ENCODE measurements at regions not wholly inside any gene's neighbourhood (a gene's known extent, or its start where the extent isn't known, plus 50 kb on each side); places are given as distances from the start of the nearest gene placed in this dataset.

- POLR2A ChIA-PET (ENCODE audit: low non-redundant PET), result no interaction called here
- DNase-seq (ENCODE audit: low spot score), result no peak
- no peak overlapping the region for H3K27ac ChIP-seq
- CTCF ChIA-PET, result no interaction called here
- TF ChIP-seq, protein P1, sequence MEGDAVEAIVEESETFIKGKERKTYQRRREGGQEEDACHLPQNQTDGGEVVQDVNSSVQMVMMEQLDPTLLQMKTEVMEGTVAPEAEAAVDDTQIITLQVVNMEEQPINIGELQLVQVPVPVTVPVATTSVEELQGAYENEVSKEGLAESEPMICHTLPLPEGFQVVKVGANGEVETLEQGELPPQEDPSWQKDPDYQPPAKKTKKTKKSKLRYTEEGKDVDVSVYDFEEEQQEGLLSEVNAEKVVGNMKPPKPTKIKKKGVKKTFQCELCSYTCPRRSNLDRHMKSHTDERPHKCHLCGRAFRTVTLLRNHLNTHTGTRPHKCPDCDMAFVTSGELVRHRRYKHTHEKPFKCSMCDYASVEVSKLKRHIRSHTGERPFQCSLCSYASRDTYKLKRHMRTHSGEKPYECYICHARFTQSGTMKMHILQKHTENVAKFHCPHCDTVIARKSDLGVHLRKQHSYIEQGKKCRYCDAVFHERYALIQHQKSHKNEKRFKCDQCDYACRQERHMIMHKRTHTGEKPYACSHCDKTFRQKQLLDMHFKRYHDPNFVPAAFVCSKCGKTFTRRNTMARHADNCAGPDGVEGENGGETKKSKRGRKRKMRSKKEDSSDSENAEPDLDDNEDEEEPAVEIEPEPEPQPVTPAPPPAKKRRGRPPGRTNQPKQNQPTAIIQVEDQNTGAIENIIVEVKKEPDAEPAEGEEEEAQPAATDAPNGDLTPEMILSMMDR (conservative IDR thresholded peaks at IDR 0.05; ENCODE audit: low read depth), result no peak
Measured at GRCh38 chr2:150023663-150024062, 436.1 kb upstream of the MMADHC start.

DNA sequence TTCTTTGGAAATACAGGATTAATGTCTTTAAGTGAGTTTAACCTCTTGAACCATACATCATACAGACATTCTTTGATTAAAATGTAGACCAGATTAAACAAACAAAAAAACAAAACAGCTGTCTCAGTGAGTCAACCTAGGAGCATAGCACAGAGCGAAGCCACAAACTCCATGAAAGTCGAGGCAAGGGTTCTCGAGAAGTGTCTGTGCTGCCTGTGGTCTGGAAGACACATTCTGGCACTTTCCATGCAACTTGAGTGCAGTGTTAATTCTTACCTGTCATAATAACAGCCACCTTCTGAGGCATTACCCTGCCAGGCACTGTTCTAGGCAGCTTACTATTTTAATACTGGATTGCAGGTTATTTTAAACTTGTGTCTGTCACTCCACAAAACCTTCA, 435.5 kb upstream of the MMADHC start:
- ChIA-PET CTCF (no interaction called here), POLR2A (ENCODE audit: low non-redundant PET) (no interaction called here)
- DNase-seq (ENCODE audit: low spot score), result no peak
- TF ChIP-seq, protein P1 (conservative IDR thresholded peaks at IDR 0.05; ENCODE audit: low read depth), result no peak
- no peak overlapping the region for H3K27ac ChIP-seq

GRCh38 chr2:150020937-150021673, 433.5 kb upstream of the MMADHC start:
- ChIA-PET POLR2A (ENCODE audit: low non-redundant PET) (no interaction called here), CTCF (no interaction called here)
- TF ChIP-seq, protein P1 (conservative IDR thresholded peaks at IDR 0.05; ENCODE audit: low read depth), result no peak
- no peak overlapping the region for H3K27ac ChIP-seq
- DNase-seq (ENCODE audit: low spot score), result no peak

DNA sequence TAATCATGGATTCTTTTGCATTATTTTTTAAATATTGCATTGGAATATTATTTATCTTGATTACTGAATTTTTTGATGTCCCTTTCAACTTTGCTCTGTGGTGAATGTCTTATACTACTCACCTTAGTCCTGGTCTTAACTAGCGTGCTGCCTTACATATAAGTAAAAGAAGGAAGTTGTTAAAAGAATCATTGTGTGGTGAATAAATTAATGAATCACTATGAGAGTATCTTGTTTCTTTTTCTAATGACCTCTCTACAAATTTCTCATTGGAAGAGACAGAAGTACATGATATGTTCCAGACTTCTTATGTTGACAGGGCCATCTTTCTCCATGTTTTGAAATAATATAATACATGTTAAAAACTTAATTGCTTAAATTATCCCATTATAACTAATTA, 432.6 kb upstream of the MMADHC start:
- POLR2A ChIA-PET (ENCODE audit: low non-redundant PET), result no interaction called here
- TF ChIP-seq, protein P1 (conservative IDR thresholded peaks at IDR 0.05; ENCODE audit: low read depth), result no peak
- CTCF ChIA-PET, result no interaction called here
- DNase-seq (ENCODE audit: low spot score), result no peak
- H3K27ac ChIP-seq, result no peak overlapping the region

GRCh38 chr2:150019063-150019462, 431.5 kb upstream of the MMADHC start:
- ChIA-PET POLR2A (ENCODE audit: low non-redundant PET) (no interaction called here), CTCF (no interaction called here)
- no peak for DNase-seq (ENCODE audit: low spot score)
- H3K27ac ChIP-seq, result no peak overlapping the region
- TF ChIP-seq, protein P1 (conservative IDR thresholded peaks at IDR 0.05; ENCODE audit: low read depth), result no peak

DNA sequence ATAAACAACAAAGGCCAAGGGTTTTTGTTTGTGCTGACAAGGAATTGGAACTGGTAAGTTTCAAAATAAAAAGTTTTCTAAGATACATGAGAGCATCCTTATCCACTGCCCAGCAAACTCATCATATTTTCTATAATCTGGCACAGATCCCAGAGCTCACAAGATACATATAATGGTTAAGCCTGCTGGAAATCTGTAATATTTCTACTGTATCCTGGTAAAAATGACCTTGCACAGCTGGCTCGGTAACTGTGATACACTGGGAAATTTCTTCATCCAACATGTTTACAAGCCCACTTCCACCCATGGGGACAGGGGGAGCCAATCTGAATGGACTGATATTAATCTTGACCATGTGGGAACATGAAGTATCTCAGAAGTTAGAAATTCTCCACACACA, 425.4 kb upstream of the MMADHC start:
- POLR2A ChIA-PET (ENCODE audit: low non-redundant PET), result no interaction called here
- CTCF ChIA-PET, result interaction anchor here (0.6 kb wide), 1 partner anchor 93 kb away, joined by 3 read pairs; no protein-coding TSS in a partner anchor
- TF ChIP-seq, protein P1 (conservative IDR thresholded peaks at IDR 0.05; ENCODE audit: low read depth), result no peak
- no peak for DNase-seq (ENCODE audit: low spot score)
- no peak overlapping the region for H3K27ac ChIP-seq

Data from RWPE1 (cell line).